Ovary (tissue), 3 donors: ENCODE measurements at regions not wholly inside any gene's neighbourhood (a gene's known extent, or its start where the extent isn't known, plus 50 kb on each side); places are given as distances from the start of the nearest gene placed in this dataset.

Experiments used
- EP300 ChIP-seq: sonication (generic); formaldehyde crosslinking; IDR thresholded peaks from one replicate; pipeline ENCODE4 v1.6.1; 2017; ENCODE audit warnings: antibody characterized with exemption
- POLR2A ChIP-seq: fragments of 450-650 bp; IDR thresholded peaks from one replicate; pipeline ENCODE4 v1.6.1; 2017; ENCODE audit warnings: antibody characterized with exemption, mild to moderate bottlenecking, moderate library complexity
- TF ChIP-seq, protein P1 (sequence below), 3 donors: fragments of 450-650 bp in 2 of 3; fragments of 200-600 bp in 1 of 3; IDR thresholded peaks; one replicate each; pipeline versions ENCODE4 v1.5.1 to v1.8.0; 2016 to 2022; ENCODE audit warnings: antibody characterized with exemption in 3 of 3, mild to moderate bottlenecking in 1 of 3
- donor health status: DM: no; HTN: no; CAD: no.

DNA sequence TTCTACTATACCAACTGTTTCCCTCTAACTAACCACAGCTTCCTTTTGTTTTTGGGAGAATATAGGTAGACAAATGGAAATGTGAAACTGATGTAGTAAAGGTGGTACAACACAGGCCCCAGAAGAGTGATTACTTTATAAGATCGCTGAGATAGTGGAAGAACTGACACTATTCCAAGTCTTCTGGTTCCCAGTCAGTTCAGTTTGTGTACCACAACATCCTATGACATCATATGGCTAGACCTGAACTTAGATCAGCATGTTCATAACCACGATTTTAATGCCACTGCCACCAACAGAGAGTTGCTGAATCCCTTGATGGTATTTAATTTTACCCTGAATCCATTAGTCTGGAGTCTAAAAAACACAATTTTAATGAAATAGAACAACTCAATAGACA, 328.9 kb downstream of the GPD2 start:
- TF ChIP-seq, protein P1, sequence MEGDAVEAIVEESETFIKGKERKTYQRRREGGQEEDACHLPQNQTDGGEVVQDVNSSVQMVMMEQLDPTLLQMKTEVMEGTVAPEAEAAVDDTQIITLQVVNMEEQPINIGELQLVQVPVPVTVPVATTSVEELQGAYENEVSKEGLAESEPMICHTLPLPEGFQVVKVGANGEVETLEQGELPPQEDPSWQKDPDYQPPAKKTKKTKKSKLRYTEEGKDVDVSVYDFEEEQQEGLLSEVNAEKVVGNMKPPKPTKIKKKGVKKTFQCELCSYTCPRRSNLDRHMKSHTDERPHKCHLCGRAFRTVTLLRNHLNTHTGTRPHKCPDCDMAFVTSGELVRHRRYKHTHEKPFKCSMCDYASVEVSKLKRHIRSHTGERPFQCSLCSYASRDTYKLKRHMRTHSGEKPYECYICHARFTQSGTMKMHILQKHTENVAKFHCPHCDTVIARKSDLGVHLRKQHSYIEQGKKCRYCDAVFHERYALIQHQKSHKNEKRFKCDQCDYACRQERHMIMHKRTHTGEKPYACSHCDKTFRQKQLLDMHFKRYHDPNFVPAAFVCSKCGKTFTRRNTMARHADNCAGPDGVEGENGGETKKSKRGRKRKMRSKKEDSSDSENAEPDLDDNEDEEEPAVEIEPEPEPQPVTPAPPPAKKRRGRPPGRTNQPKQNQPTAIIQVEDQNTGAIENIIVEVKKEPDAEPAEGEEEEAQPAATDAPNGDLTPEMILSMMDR (IDR thresholded peaks at IDR 0.05): no peak
- TF ChIP-seq POLR2A: no peak
- TF ChIP-seq EP300: no peak
